IMR-90 (cell line): ENCODE measurements at regions not wholly inside any gene's neighbourhood (a gene's known extent, or its start where the extent isn't known, plus 50 kb on each side); places are given as distances from the start of the nearest gene placed in this dataset.

Source experiments
- ATAC-seq: fragments of 200-7000 bp; cut with Tn5 transposase; 2 replicates; pipeline ENCODE4 v1.9.1; 2020; ENCODE audit warnings: low read depth, mild to moderate bottlenecking, moderate library complexity
- BruUV-seq: library from RNA; stranded (reverse); fragments of 400-500 nt; replicated peaks from 2 replicates; lab custom pipeline; 2021; lab: Mats Ljungman, UMichigan
- CTCF ChIA-PET: fragments of 300-600 bp; formaldehyde crosslinking; extraction: SDS; loops from one replicate; lab custom pipeline; 2021; ENCODE audit warnings: antibody characterized with exemption; lab: Yijun Ruan, JAX
- POLR2A ChIA-PET: fragments of 300-600 bp; sonication (Branson Sonifier 250); formaldehyde crosslinking; loops from one replicate; lab custom pipeline; 2022; ENCODE audit warnings: antibody characterized with exemption; ENCODE audit not compliant: unreplicated experiment; lab: Charles Lee
- DNase-seq: peaks from one replicate; pipeline ENCODE4 v3.0.0; 2013
- H2AFZ ChIP-seq: replicated peaks from 2 replicates; pipeline ENCODE3; 2013; ENCODE audit warnings: low read length, mild to moderate bottlenecking; ENCODE audit not compliant: poor library complexity
- H2AK5ac ChIP-seq: 2 replicates; pipeline ENCODE4 v1.6.1; 2013; ENCODE audit warnings: low read depth, low read length, inconsistent platforms
- H2AK9ac ChIP-seq: replicated peaks from 2 replicates; pipeline ENCODE3; 2013; ENCODE audit warnings: mild to moderate bottlenecking, low read depth, low read length, moderate library complexity; ENCODE audit not compliant: poor library complexity
- H2BK120ac ChIP-seq: 2 replicates; pipeline ENCODE4 v1.6.1; 2013; ENCODE audit warnings: low read depth, low read length, inconsistent platforms
- H2BK15ac ChIP-seq: 3 replicates; pipeline ENCODE4 v1.6.1; 2013; ENCODE audit warnings: low read depth, low read length, inconsistent platforms
- H2BK20ac ChIP-seq: 2 replicates; pipeline ENCODE4 v1.6.1; 2013; ENCODE audit warnings: low read depth, mild to moderate bottlenecking, inconsistent platforms, low read length, moderate library complexity
- H2BK5ac ChIP-seq: 2 replicates; pipeline ENCODE4 v1.6.1; 2013; ENCODE audit warnings: mild to moderate bottlenecking, low read depth, low read length, inconsistent platforms; ENCODE audit not compliant: poor library complexity, severe bottlenecking
- H3K14ac ChIP-seq: replicated peaks from 2 replicates; pipeline ENCODE4 v1.6.1; 2013; ENCODE audit warnings: low read depth, low read length, inconsistent platforms
- H3K18ac ChIP-seq: 2 replicates; pipeline ENCODE4 v1.6.1; 2013; ENCODE audit warnings: low read depth, low read length, control low read depth
- H3K23ac ChIP-seq: 2 replicates; pipeline ENCODE4 v1.6.1; 2013; ENCODE audit warnings: low read depth, low read length, inconsistent platforms
- H3K27ac ChIP-seq: 2 replicates; pipeline ENCODE4 v1.5.1; 2013; ENCODE audit warnings: mild to moderate bottlenecking, control low read depth, low read length; ENCODE audit not compliant: insufficient read depth
- H3K27me3 ChIP-seq: 2 replicates; pipeline ENCODE4 v1.6.1; 2013; ENCODE audit warnings: low read length; ENCODE audit not compliant: control insufficient read depth, insufficient read depth
- H3K36me3 ChIP-seq: 2 replicates; pipeline ENCODE4 v1.6.1; 2013; ENCODE audit warnings: low read length, mixed read lengths; ENCODE audit not compliant: control insufficient read depth, insufficient read depth
- H3K4ac ChIP-seq: 2 replicates; pipeline ENCODE4 v1.6.1; 2013; ENCODE audit warnings: low read depth, low read length, inconsistent platforms
- H3K4me1 ChIP-seq: 2 replicates; pipeline ENCODE4 v1.6.1; 2013; ENCODE audit warnings: low read length, mixed read lengths; ENCODE audit not compliant: control insufficient read depth, insufficient read depth
- H3K4me2 ChIP-seq: 2 replicates; pipeline ENCODE4 v1.6.1; 2013; ENCODE audit warnings: low read depth, mild to moderate bottlenecking, control low read depth, low read length, moderate library complexity
- H3K4me3 ChIP-seq: 2 replicates; pipeline ENCODE4 v1.5.1; 2013; ENCODE audit warnings: low read depth, mild to moderate bottlenecking, control low read depth, low read length, moderate library complexity; ENCODE audit not compliant: insufficient read depth
- H3K56ac ChIP-seq: 2 replicates; pipeline ENCODE4 v1.6.1; 2013; ENCODE audit warnings: low read length, inconsistent platforms; ENCODE audit not compliant: insufficient read depth; ENCODE audit errors: extremely low read depth
- H3K79me1 ChIP-seq, 2 experiments: 2 replicates each; pipeline ENCODE4 v1.6.1; 2013; ENCODE audit warnings: low read length in 2 of 2, inconsistent platforms in 1 of 2, low read depth in 1 of 2
- H3K9ac ChIP-seq: 2 replicates; pipeline ENCODE4 v1.6.1; 2013; ENCODE audit warnings: low read depth, low read length, control low read depth
- H3K9me1 ChIP-seq: 2 replicates; pipeline ENCODE4 v1.6.1; 2013; ENCODE audit warnings: low read length, inconsistent platforms; ENCODE audit not compliant: insufficient read depth
- H3K9me3 ChIP-seq: 2 replicates; pipeline ENCODE4 v1.6.1; 2013; ENCODE audit warnings: low read length; ENCODE audit not compliant: control insufficient read depth, insufficient read depth
- H4K20me1 ChIP-seq: 2 replicates; pipeline ENCODE4 v1.6.1; 2013; ENCODE audit warnings: low read length, inconsistent platforms; ENCODE audit not compliant: insufficient read depth
- H4K5ac ChIP-seq: 2 replicates; pipeline ENCODE4 v1.6.1; 2013; ENCODE audit warnings: mild to moderate bottlenecking, low read depth, low read length, control low read depth
- H4K8ac ChIP-seq, 2 experiments: 2 replicates each; pipeline ENCODE4 v1.6.1; 2013; ENCODE audit warnings: low read depth in 2 of 2, low read length in 2 of 2, control low read depth in 1 of 2, inconsistent platforms in 1 of 2
- H4K91ac ChIP-seq: 2 replicates; pipeline ENCODE4 v1.6.1; 2013; ENCODE audit warnings: low read depth, low read length, inconsistent platforms; ENCODE audit not compliant: insufficient read depth
- FOS ChIP-seq: fragments of 150-350 bp; IDR thresholded peaks from 2 replicates; pipeline ENCODE4 v1.6.1; 2016; ENCODE audit warnings: low read depth, low read length
- MAZ ChIP-seq: IDR thresholded peaks from 2 replicates; pipeline ENCODE4 v1.6.1; 2012; ENCODE audit warnings: low read depth, mild to moderate bottlenecking, low read length, improper control_type of control experiment, moderate library complexity, borderline replicate concordance
- NFE2L2 ChIP-seq: fragments of 150-350 bp; IDR thresholded peaks from 2 replicates; pipeline ENCODE4 v1.6.1; 2016; ENCODE audit warnings: low read depth, mild to moderate bottlenecking, low read length
- RCOR1 ChIP-seq: IDR thresholded peaks from 2 replicates; pipeline ENCODE4 v1.6.1; 2012; ENCODE audit warnings: mild to moderate bottlenecking, low read length, improper control_type of control experiment; ENCODE audit not compliant: insufficient replicate concordance
- SMC3 ChIP-seq: fragments of 150-350 bp; IDR thresholded peaks from 2 replicates; pipeline ENCODE4 v1.6.1; 2016; ENCODE audit warnings: low read depth, mild to moderate bottlenecking, antibody characterized with exemption, low read length, moderate library complexity
- WGBS, 2 experiments: methylation state at CpG; one replicate each; pipeline versions ENCODE4 v1.1.5 to v1.1.7; 2013; ENCODE audit warnings: missing lambda C conversion rate in 2 of 2; ENCODE audit not compliant: insufficient read length in 1 of 2; ENCODE audit errors: extremely low coverage in 2 of 2; 5-methylcytosine and 5-hydroxymethylcytosine counted together
- dilution Hi-C: fragments of 300-500 bp; cut with HindIII; formaldehyde crosslinking; loops from one replicate; pipeline ENCODE4 v1.14.3; 2018; ENCODE audit warnings: low sequenced_read_pairs; ENCODE audit not compliant: unreplicated experiment
- in situ Hi-C: fragments of 300-500 bp; cut with MboI; formaldehyde crosslinking; loops from 3 replicates; pipeline ENCODE4 v1.14.3; 2019; ENCODE audit warnings: low sequenced_read_pairs, inconsistent platforms, mixed read lengths
- intact Hi-C: fragments of 100-400 bp; cut with micrococcal nuclease; formaldehyde crosslinking; loops from 2 replicates; pipeline ENCODE4 v1.10.0; 2022
- TF ChIP-seq, protein P1 (sequence below): fragments of 150-350 bp; IDR thresholded peaks from 2 replicates; pipeline ENCODE4 v1.6.1; 2016; ENCODE audit warnings: low read depth, mild to moderate bottlenecking, low read length, moderate library complexity, borderline replicate concordance
- TF ChIP-seq, protein P2 (sequence below): fragments of 150-350 bp; IDR thresholded peaks from 2 replicates; pipeline ENCODE4 v1.6.1; 2017; ENCODE audit warnings: mild to moderate bottlenecking, antibody characterized with exemption, low read length, low read depth
- TF ChIP-seq, protein P3 (sequence below): conservative IDR thresholded peaks from 2 replicates; pipeline ENCODE4 v1.5.1; 2012; ENCODE audit warnings: mild to moderate bottlenecking, low read depth, low read length, improper control_type of control experiment

DNA sequence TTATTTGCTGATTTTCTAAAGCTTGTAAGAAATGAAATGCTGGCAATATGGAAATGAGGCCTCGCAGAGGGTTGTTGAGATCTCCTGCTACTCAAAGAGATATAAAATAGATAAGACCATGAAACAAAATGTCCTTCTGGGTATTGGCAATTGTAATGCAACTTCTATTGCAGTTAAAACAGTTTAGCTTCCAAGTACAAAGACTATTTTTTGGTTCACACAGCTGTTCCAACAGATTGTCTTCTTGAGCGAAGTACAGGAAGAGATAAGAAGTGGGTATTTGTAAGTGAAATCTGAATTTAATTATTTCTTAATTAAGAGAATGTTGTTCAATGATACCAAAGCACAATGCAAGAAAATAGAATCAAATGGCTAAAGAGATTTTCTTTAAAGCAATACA, 801.5 kb upstream of the GBE1 start:
- H3K4ac ChIP-seq = no peak overlapping the region
- no peak overlapping the region for H3K27ac ChIP-seq
- H2AFZ ChIP-seq = no peak overlapping the region
- no peaks in the 10 kb centered on the region for H3K9me1 ChIP-seq
- H3K4me3 ChIP-seq = no peak overlapping the region
- H4K5ac ChIP-seq = no peak overlapping the region
- ATAC-seq (no peak), DNase-seq (no peak)
- no CpG with 5 or more reads among the region's 2 CpGs for WGBS, 2 experiments
- no peak overlapping the region for H4K91ac ChIP-seq
- H2BK20ac ChIP-seq = no peak overlapping the region
- POLR2A ChIA-PET = no interaction called here
- intact Hi-C loops = no loop called here
- TF ChIP-seq, protein P1, sequence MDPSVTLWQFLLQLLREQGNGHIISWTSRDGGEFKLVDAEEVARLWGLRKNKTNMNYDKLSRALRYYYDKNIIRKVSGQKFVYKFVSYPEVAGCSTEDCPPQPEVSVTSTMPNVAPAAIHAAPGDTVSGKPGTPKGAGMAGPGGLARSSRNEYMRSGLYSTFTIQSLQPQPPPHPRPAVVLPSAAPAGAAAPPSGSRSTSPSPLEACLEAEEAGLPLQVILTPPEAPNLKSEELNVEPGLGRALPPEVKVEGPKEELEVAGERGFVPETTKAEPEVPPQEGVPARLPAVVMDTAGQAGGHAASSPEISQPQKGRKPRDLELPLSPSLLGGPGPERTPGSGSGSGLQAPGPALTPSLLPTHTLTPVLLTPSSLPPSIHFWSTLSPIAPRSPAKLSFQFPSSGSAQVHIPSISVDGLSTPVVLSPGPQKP = no peak
- TF ChIP-seq NFE2L2 (no peak), RCOR1 (no peak), FOS (no peak), SMC3 (no peak), MAZ (no peak)
- TF ChIP-seq, protein P2, sequence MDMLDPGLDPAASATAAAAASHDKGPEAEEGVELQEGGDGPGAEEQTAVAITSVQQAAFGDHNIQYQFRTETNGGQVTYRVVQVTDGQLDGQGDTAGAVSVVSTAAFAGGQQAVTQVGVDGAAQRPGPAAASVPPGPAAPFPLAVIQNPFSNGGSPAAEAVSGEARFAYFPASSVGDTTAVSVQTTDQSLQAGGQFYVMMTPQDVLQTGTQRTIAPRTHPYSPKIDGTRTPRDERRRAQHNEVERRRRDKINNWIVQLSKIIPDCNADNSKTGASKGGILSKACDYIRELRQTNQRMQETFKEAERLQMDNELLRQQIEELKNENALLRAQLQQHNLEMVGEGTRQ = no peak
- TF ChIP-seq, protein P3, sequence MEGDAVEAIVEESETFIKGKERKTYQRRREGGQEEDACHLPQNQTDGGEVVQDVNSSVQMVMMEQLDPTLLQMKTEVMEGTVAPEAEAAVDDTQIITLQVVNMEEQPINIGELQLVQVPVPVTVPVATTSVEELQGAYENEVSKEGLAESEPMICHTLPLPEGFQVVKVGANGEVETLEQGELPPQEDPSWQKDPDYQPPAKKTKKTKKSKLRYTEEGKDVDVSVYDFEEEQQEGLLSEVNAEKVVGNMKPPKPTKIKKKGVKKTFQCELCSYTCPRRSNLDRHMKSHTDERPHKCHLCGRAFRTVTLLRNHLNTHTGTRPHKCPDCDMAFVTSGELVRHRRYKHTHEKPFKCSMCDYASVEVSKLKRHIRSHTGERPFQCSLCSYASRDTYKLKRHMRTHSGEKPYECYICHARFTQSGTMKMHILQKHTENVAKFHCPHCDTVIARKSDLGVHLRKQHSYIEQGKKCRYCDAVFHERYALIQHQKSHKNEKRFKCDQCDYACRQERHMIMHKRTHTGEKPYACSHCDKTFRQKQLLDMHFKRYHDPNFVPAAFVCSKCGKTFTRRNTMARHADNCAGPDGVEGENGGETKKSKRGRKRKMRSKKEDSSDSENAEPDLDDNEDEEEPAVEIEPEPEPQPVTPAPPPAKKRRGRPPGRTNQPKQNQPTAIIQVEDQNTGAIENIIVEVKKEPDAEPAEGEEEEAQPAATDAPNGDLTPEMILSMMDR = no peak
- H3K79me1 ChIP-seq = no peaks in the 10 kb centered on the region
- H3K9ac ChIP-seq = no peak overlapping the region
- no TSS peak for BruUV-seq
- no peaks in the 10 kb centered on the region for H3K4me1 ChIP-seq
- H2AK9ac ChIP-seq = no peak overlapping the region
- dilution Hi-C loops = no loop called here
- CTCF ChIA-PET = no interaction called here
- H3K27me3 ChIP-seq = no peaks in the 10 kb centered on the region
- no peak overlapping the region for H4K8ac ChIP-seq
- in situ Hi-C loops = no loop called here
- H3K9me3 ChIP-seq = peaks cover 11% of the 10 kb centered on the region
- H3K56ac ChIP-seq = no peak overlapping the region
- no peak overlapping the region for H3K14ac ChIP-seq
- H2BK5ac ChIP-seq = no peak overlapping the region
- H3K4me2 ChIP-seq = no peak overlapping the region
- H4K20me1 ChIP-seq = no peaks in the 10 kb centered on the region
- H3K23ac ChIP-seq = no peak overlapping the region
- H3K36me3 ChIP-seq = no peaks in the 10 kb centered on the region
- no peak overlapping the region for H3K18ac ChIP-seq
- no peak overlapping the region for H2BK15ac ChIP-seq
- H2AK5ac ChIP-seq = no peak overlapping the region
- H2BK120ac ChIP-seq = no peak overlapping the region
